Activated naive CD8-positive, alpha-beta T cell treated with anti-CD3 and anti-CD28 coated beads, Interleukin-2, amount 50 U/mL, for 24 hours (primary cell): ENCODE measurements at regions not wholly inside any gene's neighbourhood (a gene's known extent, or its start where the extent isn't known, plus 50 kb on each side); places are given as distances from the start of the nearest gene placed in this dataset.
"Not testable (repeated sequence)": the region's sequence is repeated elsewhere in the genome, so short reads cannot be mapped to it uniquely, and the experiment has no call there.

Experiments
- ATAC-seq: fragments of 150-1000 bp; cut with Tn5 transposase; one replicate; pipeline ENCODE4 v1.10.0; 2021
- DNase-seq: peaks from one replicate; pipeline ENCODE4 v3.0.0; 2021
- H3K27ac Mint-ChIP-seq: one replicate; pipeline ENCODE4 v1.8.0; 2021; ENCODE audit warnings: mild to moderate bottlenecking, mixed read lengths
- H3K27me3 Mint-ChIP-seq: one replicate; pipeline ENCODE4 v1.8.0; 2021; ENCODE audit warnings: mixed read lengths
- H3K36me3 Mint-ChIP-seq: one replicate; pipeline ENCODE4 v1.8.0; 2021; ENCODE audit warnings: low read depth, mixed read lengths
- H3K4me1 Mint-ChIP-seq: one replicate; pipeline ENCODE4 v1.8.0; 2021; ENCODE audit warnings: mixed read lengths
- H3K4me3 Mint-ChIP-seq: one replicate; pipeline ENCODE4 v1.8.0; 2021; ENCODE audit warnings: mild to moderate bottlenecking, moderate library complexity, mixed read lengths
- H3K9me3 Mint-ChIP-seq: one replicate; pipeline ENCODE4 v1.8.0; 2021; ENCODE audit warnings: mixed read lengths

GRCh38 chr10:114872519-114873087, 51.0 kb downstream of the FHIP2A start:
- no peaks in the 10 kb centered on the region for H3K36me3 Mint-ChIP-seq
- H3K9me3 Mint-ChIP-seq = no peaks in the 10 kb centered on the region
- DNase-seq = no peak
- H3K27me3 Mint-ChIP-seq = peaks cover 24% of the 10 kb centered on the region
- no peak overlapping the region for H3K27ac Mint-ChIP-seq
- no peak for ATAC-seq
- peaks cover 13% of the 10 kb centered on the region for H3K4me1 Mint-ChIP-seq
- no peak overlapping the region for H3K4me3 Mint-ChIP-seq

GRCh38 chr10:114874827-114875411, 53.3 kb downstream of the FHIP2A start:
- Mint-ChIP-seq H3K36me3 (no peaks in the 10 kb centered on the region), H3K4me1 (peaks cover 10% of the 10 kb centered on the region), H3K9me3 (no peaks in the 10 kb centered on the region), H3K27me3 (peaks cover 34% of the 10 kb centered on the region), H3K27ac (no peak overlapping the region), H3K4me3 (no peak overlapping the region)
- no peak for ATAC-seq
- peak; percentile 9 for DNase-seq

DNA sequence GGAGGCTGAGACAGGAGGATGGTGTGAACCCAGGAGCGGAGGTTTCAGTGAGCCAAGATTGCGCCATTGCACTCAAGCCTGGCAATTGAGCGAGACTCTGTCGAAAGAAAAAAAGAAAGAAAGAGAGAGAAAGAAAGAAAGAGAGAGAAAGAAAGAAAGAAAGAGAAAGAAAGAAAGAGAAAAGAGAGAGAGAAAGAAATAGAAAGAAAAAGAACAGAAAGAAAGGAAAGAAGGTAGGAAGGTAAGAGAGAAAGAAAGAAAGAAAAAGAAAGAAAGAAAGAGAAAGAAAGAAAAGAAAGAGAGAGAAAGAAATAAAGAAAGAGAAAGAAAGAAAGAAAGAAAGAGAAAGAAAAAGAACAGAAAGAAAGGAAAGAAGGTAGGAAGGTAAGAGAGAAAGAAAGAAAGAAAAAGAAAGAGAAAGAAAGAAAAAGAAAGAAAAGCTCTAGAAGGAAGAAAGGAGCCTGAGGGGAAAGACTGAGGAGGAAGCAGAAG, 54.1 kb downstream of the FHIP2A start:
- not testable (repeated sequence) for H3K4me3 Mint-ChIP-seq, DNase-seq, ATAC-seq, H3K27ac Mint-ChIP-seq, H3K4me1 Mint-ChIP-seq, H3K9me3 Mint-ChIP-seq, H3K36me3 Mint-ChIP-seq
- peaks cover 34% of the 10 kb centered on the region for H3K27me3 Mint-ChIP-seq

GRCh38 chr10:114876169-114876568, 54.6 kb downstream of the FHIP2A start:
- Mint-ChIP-seq H3K4me1 (peaks cover 8% of the 10 kb centered on the region), H3K4me3 (no peak overlapping the region), H3K36me3 (no peaks in the 10 kb centered on the region), H3K9me3 (no peaks in the 10 kb centered on the region), H3K27me3 (peaks cover 34% of the 10 kb centered on the region), H3K27ac (no peak overlapping the region)
- ATAC-seq (no peak), DNase-seq (no peak)

DNA sequence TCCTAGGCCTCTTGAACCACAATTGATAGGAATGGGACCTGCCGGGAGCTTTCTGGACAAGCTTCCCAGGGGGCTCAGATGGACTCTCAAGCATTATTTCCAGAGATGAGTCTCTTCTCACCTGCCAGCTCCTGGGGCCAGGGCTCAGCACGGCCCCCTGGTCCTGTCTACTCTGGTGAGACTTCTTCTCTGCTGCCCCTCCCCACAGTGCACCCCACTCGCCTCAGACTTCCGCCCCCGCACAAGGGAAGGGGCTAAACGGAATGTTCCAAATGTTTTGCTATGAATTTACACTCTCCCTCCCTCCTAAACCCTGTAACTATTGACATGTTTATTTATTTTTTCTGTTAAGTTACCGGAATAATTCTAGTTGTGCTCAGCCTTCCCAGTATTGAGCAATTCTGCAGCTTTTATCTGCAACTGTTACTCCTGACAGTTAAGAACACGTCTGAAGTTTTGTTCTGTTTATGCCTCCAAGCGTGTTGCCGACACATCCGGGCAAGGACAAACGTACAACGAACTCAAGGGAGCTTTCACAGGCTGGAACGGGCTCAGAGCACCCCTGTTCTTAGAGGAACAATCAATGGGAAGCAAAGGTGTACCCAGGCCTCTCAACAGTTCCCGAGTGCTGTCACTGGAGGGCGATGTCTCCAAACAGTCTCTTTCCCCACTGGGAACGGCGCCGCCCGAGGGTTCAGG, 55.2 kb downstream of the FHIP2A start:
- Mint-ChIP-seq H3K27ac (no peak overlapping the region), H3K36me3 (no peaks in the 10 kb centered on the region), H3K4me3 (no peak overlapping the region), H3K27me3 (peaks cover 34% of the 10 kb centered on the region), H3K4me1 (peaks cover 8% of the 10 kb centered on the region), H3K9me3 (no peaks in the 10 kb centered on the region)
- peak; percentile 82 for ATAC-seq
- peak; percentile 61 for DNase-seq

- no peak overlapping the region for H3K27ac Mint-ChIP-seq
- peaks cover 34% of the 10 kb centered on the region for H3K27me3 Mint-ChIP-seq
- no peaks in the 10 kb centered on the region for H3K36me3 Mint-ChIP-seq
Measured at GRCh38 chr10:114877301-114877644, 55.7 kb downstream of the FHIP2A start.

GRCh38 chr10:114879093-114879492, 57.5 kb downstream of the FHIP2A start:
- Mint-ChIP-seq H3K27me3 (peaks cover 32% of the 10 kb centered on the region), H3K4me3 (no peak overlapping the region), H3K36me3 (no peaks in the 10 kb centered on the region), H3K27ac (no peak overlapping the region), H3K4me1 (peaks cover 8% of the 10 kb centered on the region), H3K9me3 (no peaks in the 10 kb centered on the region)
- no peak for ATAC-seq
- no peak for DNase-seq

More at GRCh38 chr10:114877301-114877644, 55.7 kb downstream of the FHIP2A start:
- ATAC-seq = no peak
- no peak for DNase-seq
- peaks cover 8% of the 10 kb centered on the region for H3K4me1 Mint-ChIP-seq
- H3K9me3 Mint-ChIP-seq = no peaks in the 10 kb centered on the region
- H3K4me3 Mint-ChIP-seq = no peak overlapping the region

DNA sequence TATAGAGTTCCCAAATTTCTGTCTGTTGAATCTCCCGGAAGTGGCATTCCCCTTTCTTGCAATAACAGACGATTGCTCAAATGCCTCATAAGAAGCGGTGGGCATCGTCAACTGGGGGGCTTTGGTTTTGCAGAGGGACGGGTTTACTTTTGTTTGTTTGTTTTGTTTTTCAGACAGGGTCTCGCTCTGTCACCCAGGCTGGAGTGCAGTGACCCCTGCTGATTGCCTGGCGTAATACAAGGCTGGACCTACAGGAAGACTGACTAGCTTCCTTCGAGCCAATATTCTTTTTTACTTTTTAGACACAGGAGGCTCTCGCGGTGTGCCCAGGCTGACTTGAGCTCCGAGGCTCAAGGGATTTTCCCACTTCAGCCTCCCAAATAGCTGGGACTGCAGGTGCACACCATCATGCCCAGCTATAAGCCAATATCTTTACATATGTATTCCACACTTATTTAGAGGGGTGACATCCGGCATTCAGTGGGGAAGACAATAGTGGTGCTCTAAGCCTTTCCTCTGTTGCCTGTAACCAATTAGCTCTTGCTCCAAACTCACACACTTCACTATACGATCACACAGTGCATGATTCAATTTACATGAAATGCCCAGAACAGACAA, 58.1 kb downstream of the FHIP2A start:
- H3K36me3 Mint-ChIP-seq = no peaks in the 10 kb centered on the region
- H3K4me3 Mint-ChIP-seq = no peak overlapping the region
- DNase-seq (peak; percentile 45), ATAC-seq (no peak)
- peaks cover 8% of the 10 kb centered on the region for H3K4me1 Mint-ChIP-seq
- no peaks in the 10 kb centered on the region for H3K9me3 Mint-ChIP-seq
- no peak overlapping the region for H3K27ac Mint-ChIP-seq
- H3K27me3 Mint-ChIP-seq = peaks cover 32% of the 10 kb centered on the region

GRCh38 chr10:114881417-114881816, 56.6 kb upstream of the TRUB1 start:
- Mint-ChIP-seq H3K27ac (no peak overlapping the region), H3K9me3 (no peaks in the 10 kb centered on the region), H3K36me3 (no peaks in the 10 kb centered on the region), H3K4me1 (peaks cover 5% of the 10 kb centered on the region), H3K4me3 (no peak overlapping the region), H3K27me3 (peaks cover 17% of the 10 kb centered on the region)
- ATAC-seq (no peak), DNase-seq (no peak)

DNA sequence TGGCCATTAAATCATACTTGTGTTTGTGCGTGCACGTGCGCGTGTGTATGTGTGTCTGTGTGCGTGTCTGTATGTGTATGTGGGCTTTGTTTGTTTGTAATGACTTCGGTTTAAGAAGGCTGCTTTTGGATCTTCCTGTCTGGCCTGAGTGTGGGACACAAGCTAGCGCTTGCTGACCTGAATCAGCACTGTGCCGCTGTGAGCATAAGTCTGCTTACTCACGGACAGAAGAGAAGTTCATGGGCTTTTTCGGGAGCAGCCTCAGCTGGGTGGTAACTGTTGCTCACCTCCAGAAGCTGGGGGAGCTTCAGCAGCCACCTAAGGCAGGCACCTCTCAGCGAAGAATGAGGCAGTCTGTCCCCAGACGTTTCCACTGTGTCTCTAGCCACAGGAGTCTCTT, 56.1 kb upstream of the TRUB1 start:
- Mint-ChIP-seq H3K4me3 (no peak overlapping the region), H3K27me3 (peaks cover 14% of the 10 kb centered on the region), H3K9me3 (no peaks in the 10 kb centered on the region), H3K27ac (no peak overlapping the region), H3K36me3 (no peaks in the 10 kb centered on the region), H3K4me1 (peaks cover 5% of the 10 kb centered on the region)
- DNase-seq = no peak
- ATAC-seq = no peak

- H3K4me1 Mint-ChIP-seq = no peaks in the 10 kb centered on the region
- no peak overlapping the region for H3K4me3 Mint-ChIP-seq
- DNase-seq = no peak
- no peaks in the 10 kb centered on the region for H3K36me3 Mint-ChIP-seq
- H3K27ac Mint-ChIP-seq = no peak overlapping the region
- H3K27me3 Mint-ChIP-seq = peaks cover 3% of the 10 kb centered on the region
- ATAC-seq = no peak
- no peaks in the 10 kb centered on the region for H3K9me3 Mint-ChIP-seq
Measured at GRCh38 chr10:114885443-114885842, 52.6 kb upstream of the TRUB1 start.
